ENCODE measurements at regions not wholly inside any gene's neighbourhood (a gene's known extent, or its start where the extent isn't known, plus 50 kb on each side); places are given as distances from the start of the nearest gene placed in this dataset.
A peak's percentile ranks its signal among the peaks of the same experiment; 100 is the strongest.

GRCh38 chr15:95247071-95247984, 1016.0 kb downstream of the MCTP2 start:
- TF ChIP-seq, protein P1, sequence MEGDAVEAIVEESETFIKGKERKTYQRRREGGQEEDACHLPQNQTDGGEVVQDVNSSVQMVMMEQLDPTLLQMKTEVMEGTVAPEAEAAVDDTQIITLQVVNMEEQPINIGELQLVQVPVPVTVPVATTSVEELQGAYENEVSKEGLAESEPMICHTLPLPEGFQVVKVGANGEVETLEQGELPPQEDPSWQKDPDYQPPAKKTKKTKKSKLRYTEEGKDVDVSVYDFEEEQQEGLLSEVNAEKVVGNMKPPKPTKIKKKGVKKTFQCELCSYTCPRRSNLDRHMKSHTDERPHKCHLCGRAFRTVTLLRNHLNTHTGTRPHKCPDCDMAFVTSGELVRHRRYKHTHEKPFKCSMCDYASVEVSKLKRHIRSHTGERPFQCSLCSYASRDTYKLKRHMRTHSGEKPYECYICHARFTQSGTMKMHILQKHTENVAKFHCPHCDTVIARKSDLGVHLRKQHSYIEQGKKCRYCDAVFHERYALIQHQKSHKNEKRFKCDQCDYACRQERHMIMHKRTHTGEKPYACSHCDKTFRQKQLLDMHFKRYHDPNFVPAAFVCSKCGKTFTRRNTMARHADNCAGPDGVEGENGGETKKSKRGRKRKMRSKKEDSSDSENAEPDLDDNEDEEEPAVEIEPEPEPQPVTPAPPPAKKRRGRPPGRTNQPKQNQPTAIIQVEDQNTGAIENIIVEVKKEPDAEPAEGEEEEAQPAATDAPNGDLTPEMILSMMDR (IDR thresholded peaks at IDR 0.05; ENCODE audit: insufficient read depth, low read length, severe bottlenecking), result no peak
- peak; percentile 98 for FAIRE-seq
- Histone ChIP-seq H3K27me3 (ENCODE audit: control insufficient read depth, insufficient read depth, low read length) (no peaks in the 10 kb centered on the region), H3K36me3 (ENCODE audit: control insufficient read depth, insufficient read depth, low read length) (no peaks in the 10 kb centered on the region), H3K4me3 (ENCODE audit: low read depth, low read length) (no peak overlapping the region)
- DNase-seq (ENCODE audit: low read depth), result peak; percentile 100

DNA sequence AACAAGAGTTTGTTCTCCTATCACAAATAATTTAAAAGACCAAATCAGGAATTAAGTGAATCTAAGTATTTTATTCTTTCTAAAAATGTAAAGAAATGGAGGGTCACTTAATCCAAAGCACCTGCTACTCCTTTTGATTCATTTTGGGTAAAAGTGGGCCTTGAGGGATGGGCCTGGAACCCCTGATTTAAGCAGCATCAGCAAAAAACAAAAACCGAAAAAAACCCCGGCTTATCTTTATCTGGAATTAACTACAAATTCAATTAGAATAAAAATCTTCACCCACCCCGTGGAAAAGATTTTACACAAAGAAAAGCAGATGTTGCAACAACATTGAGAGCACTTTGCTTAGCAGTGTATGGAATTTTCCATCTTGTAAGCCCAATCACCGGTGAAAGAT, 1018.2 kb downstream of the MCTP2 start:
- TF ChIP-seq, protein P1 (IDR thresholded peaks at IDR 0.05; ENCODE audit: insufficient read depth, low read length, severe bottlenecking), result no peak
- FAIRE-seq, result no peak
- H3K36me3 ChIP-seq (ENCODE audit: control insufficient read depth, insufficient read depth, low read length), result no peaks in the 10 kb centered on the region
- DNase-seq (ENCODE audit: low read depth), result no peak
- no peak overlapping the region for H3K4me3 ChIP-seq (ENCODE audit: low read depth, low read length)
- H3K27me3 ChIP-seq (ENCODE audit: control insufficient read depth, insufficient read depth, low read length), result no peaks in the 10 kb centered on the region

DNA sequence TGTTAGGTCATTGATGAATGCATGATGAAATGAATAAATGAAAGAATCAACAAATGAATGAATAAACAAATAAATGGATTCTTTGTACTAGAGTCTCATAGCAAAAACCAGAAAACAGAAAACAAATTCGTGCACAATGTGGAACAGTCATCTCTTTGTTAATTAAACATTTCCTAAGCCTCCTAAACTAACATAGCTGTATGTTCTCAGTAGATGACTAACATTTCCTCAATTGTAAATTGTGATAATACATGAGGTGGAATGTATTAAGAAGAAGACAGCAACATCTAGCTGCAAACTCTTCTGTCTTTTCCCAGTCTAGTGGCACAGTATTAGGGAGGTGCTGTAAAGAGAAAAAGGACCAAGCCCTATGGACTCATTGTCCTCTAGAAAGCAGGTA, 1021.0 kb downstream of the MCTP2 start:
- peak; percentile 40 for FAIRE-seq
- no peak overlapping the region for H3K4me3 ChIP-seq (ENCODE audit: low read depth, low read length)
- DNase-seq (ENCODE audit: low read depth), result peak; percentile 73
- no peaks in the 10 kb centered on the region for H3K36me3 ChIP-seq (ENCODE audit: control insufficient read depth, insufficient read depth, low read length)
- TF ChIP-seq, protein P1 (IDR thresholded peaks at IDR 0.05; ENCODE audit: insufficient read depth, low read length, severe bottlenecking), result no peak
- H3K27me3 ChIP-seq (ENCODE audit: control insufficient read depth, insufficient read depth, low read length), result no peaks in the 10 kb centered on the region

DNA sequence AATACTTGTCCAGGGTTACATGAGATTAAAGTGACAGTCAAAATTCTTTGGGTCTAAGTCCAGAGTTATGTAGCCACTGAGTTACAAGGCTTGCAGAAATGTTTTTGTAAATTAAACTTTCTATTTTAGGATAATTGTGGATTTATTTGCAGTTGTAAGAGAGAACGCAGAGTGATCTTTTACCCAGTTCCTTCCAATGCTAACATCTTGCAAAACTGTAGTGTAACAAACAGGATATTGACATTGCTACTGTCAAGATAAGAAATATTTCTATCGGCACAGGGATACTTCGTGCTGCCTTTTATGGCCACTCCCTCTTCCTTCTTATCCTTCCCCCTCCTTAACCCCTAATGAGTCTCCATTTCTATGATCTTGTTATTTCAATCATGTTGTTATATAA, 1022.9 kb downstream of the MCTP2 start:
- TF ChIP-seq, protein P1 (IDR thresholded peaks at IDR 0.05; ENCODE audit: insufficient read depth, low read length, severe bottlenecking), result no peak
- FAIRE-seq (no peak), DNase-seq (ENCODE audit: low read depth) (no peak)
- Histone ChIP-seq H3K36me3 (ENCODE audit: control insufficient read depth, insufficient read depth, low read length) (no peaks in the 10 kb centered on the region), H3K27me3 (ENCODE audit: control insufficient read depth, insufficient read depth, low read length) (no peaks in the 10 kb centered on the region), H3K4me3 (ENCODE audit: low read depth, low read length) (no peak overlapping the region)

GRCh38 chr15:95259513-95259912, 1028.2 kb downstream of the MCTP2 start:
- no peaks in the 10 kb centered on the region for H3K27me3 ChIP-seq (ENCODE audit: control insufficient read depth, insufficient read depth, low read length)
- H3K36me3 ChIP-seq (ENCODE audit: control insufficient read depth, insufficient read depth, low read length), result no peaks in the 10 kb centered on the region
- DNase-seq (ENCODE audit: low read depth) (peak; percentile 71), FAIRE-seq (no peak)
- H3K4me3 ChIP-seq (ENCODE audit: low read depth, low read length), result no peak overlapping the region
- TF ChIP-seq, protein P1 (IDR thresholded peaks at IDR 0.05; ENCODE audit: insufficient read depth, low read length, severe bottlenecking), result peak; percentile 80
